Left ventricle myocardium inferior (tissue), 1 donor: ENCODE measurements at regions not wholly inside any gene's neighbourhood (a gene's known extent, or its start where the extent isn't known, plus 50 kb on each side); places are given as distances from the start of the nearest gene placed in this dataset.

ENCODE experiments used
- DNase-seq: peaks from one replicate; pipeline ENCODE4 v3.0.0-alpha.2; 2020
- H3K27ac ChIP-seq: fragments of 200-600 bp; replicated peaks from 2 replicates; pipeline ENCODE4 v1.8.0; 2021
- H3K27me3 ChIP-seq: fragments of 200-600 bp; 2 replicates; pipeline ENCODE4 v1.8.0; 2021; ENCODE audit warnings: low read depth
- H3K36me3 ChIP-seq: fragments of 200-600 bp; 2 replicates; pipeline ENCODE4 v1.8.0; 2021
- H3K4me1 ChIP-seq: fragments of 200-600 bp; 2 replicates; pipeline ENCODE4 v1.8.0; 2021
- H3K4me3 ChIP-seq: fragments of 200-600 bp; 2 replicates; pipeline ENCODE4 v1.8.0; 2021; ENCODE audit warnings: mild to moderate bottlenecking, moderate library complexity
- H3K9me3 ChIP-seq: fragments of 200-600 bp; replicated peaks from 2 replicates; pipeline ENCODE4 v1.8.0; 2021
- CTCF ChIP-seq: fragments of 200-600 bp; IDR thresholded peaks from 2 replicates; pipeline ENCODE4 v1.8.0; 2021; ENCODE audit warnings: antibody characterized with exemption, mild to moderate bottlenecking, borderline replicate concordance
- intact Hi-C: fragments of 100-400 bp; cut with micrococcal nuclease; formaldehyde crosslinking; loops from one replicate; pipeline ENCODE4 v1.11.0; 2022
- donor health status: DM: no; HTN: yes; CAD: no; lungs with severe emphysema.

- Histone ChIP-seq H3K36me3 (no peaks in the 10 kb centered on the region), H3K9me3 (no peaks in the 10 kb centered on the region), H3K27ac (no peak overlapping the region), H3K4me1 (peaks cover 29% of the 10 kb centered on the region), H3K27me3 (no peaks in the 10 kb centered on the region), H3K4me3 (no peak overlapping the region)
- no peak for TF ChIP-seq CTCF
- no peak for DNase-seq
- intact Hi-C loops, result no loop called here
Measured at GRCh38 chr5:143574236-143574635, 170.8 kb upstream of the NR3C1 start.

GRCh38 chr5:143573568-143574170 is 170.2 kb upstream of the NR3C1 start:
- H3K36me3 ChIP-seq, result no peaks in the 10 kb centered on the region
- no peak for DNase-seq
- TF ChIP-seq CTCF, result no peak
- no peak overlapping the region for H3K27ac ChIP-seq
- H3K4me3 ChIP-seq, result no peak overlapping the region
- no peaks in the 10 kb centered on the region for H3K9me3 ChIP-seq
- intact Hi-C loops, result no loop called here
- peaks cover 29% of the 10 kb centered on the region for H3K4me1 ChIP-seq
- no peaks in the 10 kb centered on the region for H3K27me3 ChIP-seq

- DNase-seq, result no peak
- H3K36me3 ChIP-seq, result no peaks in the 10 kb centered on the region
- H3K4me1 ChIP-seq, result peaks cover 26% of the 10 kb centered on the region
- H3K27me3 ChIP-seq, result no peaks in the 10 kb centered on the region
- intact Hi-C loops, result no loop called here
- TF ChIP-seq CTCF, result no peak
- H3K4me3 ChIP-seq, result no peak overlapping the region
- no peak overlapping the region for H3K27ac ChIP-seq
- no peaks in the 10 kb centered on the region for H3K9me3 ChIP-seq
Measured at GRCh38 chr5:143572671-143573070, 169.2 kb upstream of the NR3C1 start.

- Histone ChIP-seq H3K36me3 (no peaks in the 10 kb centered on the region), H3K4me1 (peaks cover 20% of the 10 kb centered on the region), H3K27ac (no peak overlapping the region), H3K27me3 (no peaks in the 10 kb centered on the region), H3K9me3 (no peaks in the 10 kb centered on the region), H3K4me3 (no peak overlapping the region)
- TF ChIP-seq CTCF, result no peak
- intact Hi-C loops, result no loop called here
- DNase-seq, result no peak
Measured at GRCh38 chr5:143571642-143572624, 168.4 kb upstream of the NR3C1 start.

DNA sequence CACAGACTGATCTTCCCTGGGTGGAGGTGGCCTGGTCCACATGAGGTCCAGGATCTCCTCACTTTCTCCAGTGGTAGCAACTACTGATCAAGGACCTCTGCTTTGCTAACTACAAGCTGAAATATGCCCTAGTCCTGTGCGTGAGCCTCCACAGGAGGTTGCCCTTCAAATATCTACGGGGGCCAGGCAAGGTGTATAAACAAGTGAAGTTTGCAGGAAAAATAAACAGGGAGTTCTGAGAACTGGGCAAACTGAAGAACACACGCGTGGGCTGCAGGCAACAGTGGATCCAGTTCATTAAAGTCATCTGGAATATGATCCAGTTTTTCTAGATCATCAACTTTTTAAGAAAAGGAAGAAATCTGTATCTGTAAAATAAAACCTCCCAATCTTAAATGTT is 167.5 kb upstream of the NR3C1 start:
- Histone ChIP-seq H3K27ac (no peak overlapping the region), H3K4me1 (peaks cover 20% of the 10 kb centered on the region), H3K4me3 (no peak overlapping the region), H3K36me3 (no peaks in the 10 kb centered on the region), H3K27me3 (no peaks in the 10 kb centered on the region), H3K9me3 (no peaks in the 10 kb centered on the region)
- TF ChIP-seq CTCF, result no peak
- DNase-seq, result no peak
- intact Hi-C loops, result no loop called here
